Gastrocnemius medialis (tissue), 4 donors: ENCODE measurements at regions not wholly inside any gene's neighbourhood (a gene's known extent, or its start where the extent isn't known, plus 50 kb on each side); places are given as distances from the start of the nearest gene placed in this dataset.

Experiments used
- CTCF ChIP-seq, 5 experiments: fragments of 450-650 bp in 3 of 5; fragments of 200-600 bp in 2 of 5; sonication (generic) in 2 of 5; IDR thresholded peaks in 4 of 5; conservative IDR thresholded peaks in 1 of 5; 1 replicate in 4 of 5; 2 replicates in 1 of 5; pipeline ENCODE4 v1.5.1; 2016 to 2019; ENCODE audit warnings: antibody characterized with exemption in 5 of 5, mild to moderate bottlenecking in 3 of 5, moderate library complexity in 3 of 5
- POLR2A ChIP-seq, 2 donors: fragments of 450-650 bp; IDR thresholded peaks; one replicate each; pipeline ENCODE4 v1.6.1; 2017; ENCODE audit warnings: antibody characterized with exemption in 2 of 2, mild to moderate bottlenecking in 2 of 2, moderate library complexity in 2 of 2

- TF ChIP-seq CTCF (IDR thresholded peaks at IDR 0.05 in 4 of 5, conservative IDR thresholded peaks at IDR 0.05 in 1 of 5) (no peak), POLR2A (IDR thresholded peaks at IDR 0.05) (no peak)
Observed at GRCh38 chr12:124449623-124450375, 117.6 kb downstream of the NCOR2 start.
